ENCODE measurements at regions not wholly inside any gene's neighbourhood (a gene's known extent, or its start where the extent isn't known, plus 50 kb on each side); places are given as distances from the start of the nearest gene placed in this dataset.
"Not testable (repeated sequence)": the region's sequence is repeated elsewhere in the genome, so short reads cannot be mapped to it uniquely, and the experiment has no call there.

- no peak for DNase-seq (ENCODE audit: low read depth)
Measured at GRCh38 chr14:97945631-97946030, 1148.4 kb downstream of the VRK1 start.

DNA sequence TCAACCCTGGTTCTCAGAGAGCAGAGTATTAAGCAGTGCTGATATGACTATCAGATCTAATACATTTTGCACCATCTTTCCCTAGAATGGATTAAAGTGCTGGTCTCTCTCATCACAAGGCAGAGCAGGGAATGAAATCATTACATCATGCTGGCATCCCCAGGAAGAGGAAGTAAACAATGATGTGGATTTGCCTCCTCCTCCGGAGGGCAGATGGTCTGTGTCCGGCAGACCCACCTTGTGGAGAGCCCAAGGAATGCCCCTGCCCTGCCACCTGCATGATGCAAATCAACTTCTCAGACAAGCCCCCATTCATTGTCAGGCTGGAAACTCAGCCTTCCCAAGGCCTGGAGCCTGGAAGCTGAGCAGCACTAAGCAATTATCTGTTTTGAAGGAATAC, 1149.1 kb downstream of the VRK1 start:
- no peak for DNase-seq (ENCODE audit: low read depth)

DNA sequence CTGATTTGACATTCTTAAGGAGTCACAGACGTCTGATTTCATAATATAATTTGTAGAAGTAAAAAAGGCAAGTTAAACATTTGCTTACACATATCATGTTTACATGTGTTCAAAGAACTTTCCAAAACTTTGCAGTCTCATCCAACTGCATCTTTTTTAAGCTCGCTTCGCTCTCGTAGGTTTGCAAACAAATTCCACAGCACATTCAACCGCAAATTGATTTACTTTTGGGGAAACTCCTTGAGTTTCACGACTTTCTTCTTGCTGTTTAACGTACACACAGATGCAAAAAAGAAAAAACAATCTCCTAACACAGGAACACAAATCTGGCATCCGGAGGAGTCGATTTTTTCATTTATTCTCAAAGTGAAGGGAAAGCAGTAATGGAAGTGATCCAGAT, 1149.5 kb downstream of the VRK1 start:
- no peak for DNase-seq (ENCODE audit: low read depth)

GRCh38 chr14:97948841-97949240, 1151.7 kb downstream of the VRK1 start:
- no peak for DNase-seq (ENCODE audit: low read depth)

DNA sequence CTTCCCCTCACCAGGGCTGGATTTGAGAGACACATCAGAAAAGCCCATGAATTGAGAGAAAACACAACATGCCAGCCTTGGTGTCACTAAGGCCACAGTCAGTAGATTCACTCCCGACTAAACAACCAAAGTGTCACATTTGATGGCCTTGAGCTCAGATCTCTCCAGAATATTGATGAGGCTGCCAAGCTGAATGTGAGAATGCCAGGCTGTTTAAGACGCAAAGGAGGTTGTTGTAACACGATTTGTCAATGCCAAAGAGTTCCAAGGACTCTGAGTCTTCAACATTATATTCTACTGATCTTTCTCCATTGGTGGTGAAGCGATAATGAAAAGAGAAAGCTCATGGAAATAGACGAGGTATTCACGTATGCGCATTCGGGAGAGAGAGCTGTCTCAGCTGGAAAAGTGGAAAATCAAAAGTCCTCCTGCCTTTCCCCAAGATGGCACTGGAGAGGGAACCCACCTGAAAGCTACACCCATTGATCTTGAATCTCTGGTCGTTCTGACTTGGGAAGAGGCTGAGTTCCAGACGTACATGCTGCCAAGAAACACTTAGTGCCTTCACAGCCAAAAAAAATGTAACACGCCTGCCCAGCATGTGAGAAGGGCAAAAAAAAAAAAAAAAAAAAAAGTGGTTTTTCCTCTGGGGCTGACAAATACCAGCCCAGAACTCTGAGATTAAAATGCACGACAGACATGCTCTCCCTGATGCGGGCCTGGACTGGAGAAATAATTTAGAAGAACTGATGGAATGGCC, 1159.6 kb downstream of the VRK1 start:
- DNase-seq (ENCODE audit: low read depth): no peak

GRCh38 chr14:97959251-97959650, 1162.1 kb downstream of the VRK1 start:
- no peak for DNase-seq (ENCODE audit: low read depth)

DNA sequence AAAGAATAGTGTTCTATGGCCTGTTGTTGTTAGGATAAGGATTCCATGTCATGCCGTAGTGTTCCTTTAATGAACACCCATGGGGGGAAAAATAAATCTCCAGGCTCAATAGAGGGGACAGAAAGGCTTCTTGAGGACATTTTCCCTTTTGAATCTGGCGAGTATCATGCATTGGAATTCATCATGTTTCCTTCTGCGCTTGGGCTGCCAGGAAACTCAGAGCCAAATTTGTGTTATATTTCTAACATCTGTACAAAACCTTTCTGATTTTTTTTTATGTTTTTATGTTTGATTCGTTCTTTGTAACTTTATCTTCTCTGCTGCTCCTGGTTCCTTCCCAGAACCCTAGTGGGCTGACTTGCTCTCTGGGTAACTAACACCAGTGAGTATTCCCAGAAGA, 1163.3 kb downstream of the VRK1 start:
- no peak for DNase-seq (ENCODE audit: low read depth)

- no peak for DNase-seq (ENCODE audit: low read depth)
Measured at GRCh38 chr14:97970222-97970621, 1173.0 kb downstream of the VRK1 start.

- DNase-seq (ENCODE audit: low read depth): no peak
Measured at GRCh38 chr14:97975216-97975615, 1178.0 kb downstream of the VRK1 start.

DNA sequence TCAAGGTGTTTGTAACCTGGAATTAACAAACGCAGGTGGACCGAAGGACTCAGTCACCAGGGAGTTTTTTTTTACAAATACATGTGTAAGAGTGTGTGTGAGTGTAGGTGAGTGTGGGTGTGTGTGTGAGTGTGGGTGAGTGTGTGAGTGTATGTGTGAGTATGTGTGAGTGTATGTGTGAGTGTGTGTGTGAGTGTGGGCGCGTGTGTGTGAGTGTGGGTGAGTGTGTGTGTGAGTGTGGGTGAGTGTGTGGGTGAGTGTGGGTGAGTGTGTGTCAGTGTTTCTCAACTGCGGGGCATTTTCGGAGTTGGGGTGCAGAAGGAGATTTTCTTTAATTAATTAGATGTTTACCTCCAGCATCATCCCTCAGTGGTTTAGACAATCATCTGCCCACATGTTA, 1178.8 kb downstream of the VRK1 start:
- no peak for DNase-seq (ENCODE audit: low read depth)

DNA sequence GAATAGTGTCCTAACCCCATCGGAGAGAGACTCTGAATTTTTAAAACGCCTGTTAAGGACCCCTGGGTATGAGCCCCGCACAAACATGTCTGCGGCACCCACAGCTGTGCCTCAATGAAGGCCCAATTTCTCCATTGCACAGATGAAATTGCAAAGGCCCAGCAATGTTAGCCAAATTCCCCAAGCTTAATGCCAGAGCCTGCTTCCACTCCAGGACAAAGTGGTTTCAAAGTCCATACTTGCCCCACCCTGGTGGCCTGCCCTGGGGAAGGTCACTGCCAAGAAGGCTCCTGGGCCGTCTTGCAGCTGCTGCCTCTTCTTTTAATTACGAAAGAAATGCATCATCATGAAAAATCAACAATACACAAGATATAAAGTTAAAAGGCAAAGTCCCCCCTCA, 1179.7 kb downstream of the VRK1 start:
- DNase-seq (ENCODE audit: low read depth): no peak

- DNase-seq (ENCODE audit: low read depth): no peak
Measured at GRCh38 chr14:97977651-97978261, 1180.6 kb downstream of the VRK1 start.

- no peak for DNase-seq (ENCODE audit: low read depth)
Measured at GRCh38 chr14:97978341-97978740, 1181.2 kb downstream of the VRK1 start.

DNA sequence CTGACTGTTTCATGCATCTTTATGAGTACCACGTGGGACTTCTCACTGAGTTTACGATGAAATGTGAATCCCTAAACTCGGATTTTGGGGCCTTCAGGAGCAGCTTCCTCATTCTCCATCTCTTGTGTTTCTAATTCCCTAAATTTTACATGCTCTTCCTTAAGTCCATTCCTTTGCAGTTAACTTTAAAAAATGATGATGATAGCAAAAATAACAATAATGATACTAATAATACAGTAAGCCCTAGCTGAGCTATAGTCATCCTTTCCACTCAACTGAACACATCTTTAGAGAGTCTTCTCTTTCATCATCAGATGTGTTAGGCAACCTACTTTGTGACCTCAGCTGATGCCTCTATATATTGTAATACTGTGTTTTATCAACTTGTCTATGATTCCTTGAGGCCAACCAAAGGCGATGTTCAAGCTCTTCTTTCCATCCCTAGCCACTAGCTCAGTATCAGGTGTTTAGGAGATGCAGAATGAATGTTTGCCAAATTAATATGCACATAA, 1196.4 kb downstream of the VRK1 start:
- DNase-seq (ENCODE audit: low read depth): no peak

DNA sequence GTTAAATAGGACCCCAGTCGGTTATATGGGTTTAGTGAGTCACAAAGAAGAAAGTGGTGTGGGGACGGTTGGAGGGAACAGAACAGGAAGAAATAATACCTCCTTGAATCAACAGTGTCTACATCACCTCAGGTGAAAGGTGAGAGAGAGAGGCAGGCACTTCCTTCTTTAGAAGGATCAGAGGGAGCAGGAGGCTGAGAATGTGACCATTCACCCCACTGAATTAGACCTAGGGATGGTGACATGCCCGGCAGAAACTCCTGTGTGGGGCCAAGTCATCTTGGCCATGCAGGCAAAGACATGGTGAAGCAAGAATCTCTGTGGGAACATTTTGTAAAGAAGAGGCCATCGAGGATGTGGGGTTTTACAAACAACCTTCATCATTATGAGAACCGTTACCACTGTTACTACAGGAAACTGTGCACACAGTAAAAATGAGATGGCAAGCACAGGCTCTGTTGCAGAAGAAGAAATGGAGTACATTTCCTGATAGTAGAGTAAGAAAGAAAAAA, 1196.9 kb downstream of the VRK1 start:
- DNase-seq (ENCODE audit: low read depth): no peak

DNA sequence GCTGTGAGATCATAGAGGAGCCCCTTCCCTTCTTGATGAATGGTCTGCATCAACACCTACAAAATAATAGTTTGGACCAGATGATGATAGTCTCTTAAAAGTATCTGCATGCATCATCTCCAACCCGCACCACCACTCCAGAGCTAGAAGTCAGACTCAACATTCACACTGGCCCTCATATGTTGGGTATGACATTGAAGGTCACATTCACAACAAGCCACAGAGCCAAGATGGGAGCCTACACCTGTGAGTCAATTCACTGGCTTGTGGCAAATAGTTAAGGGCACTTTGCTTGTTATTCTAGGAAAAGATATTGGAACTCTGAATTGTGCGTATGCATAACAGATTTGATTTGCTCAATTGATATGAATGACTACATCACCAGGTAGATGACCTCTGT, 1197.9 kb downstream of the VRK1 start:
- no peak for DNase-seq (ENCODE audit: low read depth)

- DNase-seq (ENCODE audit: low read depth): no peak
Measured at GRCh38 chr14:97995531-97995930, 1198.3 kb downstream of the VRK1 start.

GRCh38 chr14:98006008-98006407, 1208.8 kb downstream of the VRK1 start:
- DNase-seq (ENCODE audit: low read depth): no peak

GRCh38 chr14:98008381-98009113, 1211.4 kb downstream of the VRK1 start:
- DNase-seq (ENCODE audit: low read depth): no peak

GRCh38 chr14:98009177-98009576, 1212.0 kb downstream of the VRK1 start:
- DNase-seq (ENCODE audit: low read depth): not testable (repeated sequence)

- no peak for DNase-seq (ENCODE audit: low read depth)
Measured at GRCh38 chr14:98010784-98011183, 1213.6 kb downstream of the VRK1 start.

DNA sequence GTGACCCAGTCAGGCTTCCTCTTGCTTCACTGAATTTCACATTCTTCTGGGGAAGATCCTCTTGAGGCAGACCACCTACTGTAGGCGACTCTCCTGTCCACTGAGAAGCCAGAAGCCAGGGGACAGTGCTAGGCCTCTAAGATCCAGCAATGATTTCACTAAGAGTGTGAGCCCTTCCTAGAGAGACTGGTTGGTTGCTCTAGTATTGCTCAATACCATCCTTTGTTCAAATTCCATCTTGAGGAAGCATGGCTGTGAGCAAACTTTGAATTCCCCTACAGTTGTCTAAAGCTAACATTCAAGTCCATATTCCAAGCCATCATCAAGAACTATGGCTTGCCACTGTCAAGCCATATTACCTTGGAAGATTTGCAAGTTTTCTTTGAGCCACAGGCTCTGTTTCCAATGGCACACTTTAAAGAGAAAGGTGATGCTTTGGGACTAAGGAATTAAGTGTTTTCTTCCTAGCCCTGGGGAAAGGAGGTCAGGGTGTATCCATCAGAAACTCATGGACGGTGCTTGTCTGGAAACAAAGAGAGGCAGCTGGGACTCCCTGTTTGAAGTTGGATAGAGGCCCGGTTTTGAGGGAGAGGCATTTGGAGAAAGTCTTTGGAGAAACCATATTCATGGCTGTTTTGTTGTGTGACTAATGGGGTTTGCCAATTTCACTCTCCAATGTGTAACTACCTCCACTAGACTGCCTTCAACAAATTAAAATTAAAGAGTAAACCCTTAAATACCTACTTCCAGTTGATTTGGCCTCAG, 1217.9 kb downstream of the VRK1 start:
- no peak for DNase-seq (ENCODE audit: low read depth)

All from non-pigmented ciliary epithelial cell (primary cell).